Panc1 (cell line): ENCODE measurements at regions not wholly inside any gene's neighbourhood (a gene's known extent, or its start where the extent isn't known, plus 50 kb on each side); places are given as distances from the start of the nearest gene placed in this dataset.
"Not testable (repeated sequence)": the region's sequence is repeated elsewhere in the genome, so short reads cannot be mapped to it uniquely, and the experiment has no call there.

ENCODE experiments used
- POLR2AphosphoS5 ChIP-seq: IDR thresholded peaks from 2 replicates; pipeline ENCODE4 v1.6.1; 2012; ENCODE audit warnings: mild to moderate bottlenecking, low read depth, low read length, moderate library complexity
- TF ChIP-seq, protein P1 (sequence below): fragments of 450-650 bp; IDR thresholded peaks from 2 replicates; pipeline ENCODE4 v1.5.1; 2017; ENCODE audit warnings: mild to moderate bottlenecking
- TF ChIP-seq, protein P2 (sequence below), 2 experiments: IDR thresholded peaks; 2 replicates each; pipeline ENCODE4 v1.6.1; 2011 to 2012; ENCODE audit warnings: low read depth in 2 of 2, control low read depth in 1 of 2, low read length in 1 of 2, mild to moderate bottlenecking in 1 of 2, moderate library complexity in 1 of 2; ENCODE audit not compliant: insufficient read depth in 1 of 2

DNA sequence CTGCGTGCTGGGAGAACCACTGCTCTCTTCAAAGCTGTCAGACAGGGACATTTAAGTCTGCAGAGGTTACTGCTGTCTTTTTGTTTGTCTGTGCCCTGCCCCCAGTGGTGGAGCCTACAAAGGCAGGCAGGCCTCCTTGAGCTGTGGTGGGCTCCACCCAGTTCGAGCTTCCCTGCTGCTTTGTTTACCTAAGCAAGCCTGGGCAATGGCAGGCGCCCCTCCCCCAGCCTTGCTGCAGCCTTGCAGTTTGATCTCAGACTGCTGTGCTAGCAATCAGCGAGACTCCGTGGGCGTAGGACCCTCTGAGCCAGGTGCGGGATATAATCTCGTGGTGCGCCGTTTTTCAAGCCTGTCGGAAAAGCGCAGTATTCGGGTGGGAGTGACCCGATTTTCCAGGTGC, 837.0 kb downstream of the EPHA3 start:
- TF ChIP-seq, protein P1, sequence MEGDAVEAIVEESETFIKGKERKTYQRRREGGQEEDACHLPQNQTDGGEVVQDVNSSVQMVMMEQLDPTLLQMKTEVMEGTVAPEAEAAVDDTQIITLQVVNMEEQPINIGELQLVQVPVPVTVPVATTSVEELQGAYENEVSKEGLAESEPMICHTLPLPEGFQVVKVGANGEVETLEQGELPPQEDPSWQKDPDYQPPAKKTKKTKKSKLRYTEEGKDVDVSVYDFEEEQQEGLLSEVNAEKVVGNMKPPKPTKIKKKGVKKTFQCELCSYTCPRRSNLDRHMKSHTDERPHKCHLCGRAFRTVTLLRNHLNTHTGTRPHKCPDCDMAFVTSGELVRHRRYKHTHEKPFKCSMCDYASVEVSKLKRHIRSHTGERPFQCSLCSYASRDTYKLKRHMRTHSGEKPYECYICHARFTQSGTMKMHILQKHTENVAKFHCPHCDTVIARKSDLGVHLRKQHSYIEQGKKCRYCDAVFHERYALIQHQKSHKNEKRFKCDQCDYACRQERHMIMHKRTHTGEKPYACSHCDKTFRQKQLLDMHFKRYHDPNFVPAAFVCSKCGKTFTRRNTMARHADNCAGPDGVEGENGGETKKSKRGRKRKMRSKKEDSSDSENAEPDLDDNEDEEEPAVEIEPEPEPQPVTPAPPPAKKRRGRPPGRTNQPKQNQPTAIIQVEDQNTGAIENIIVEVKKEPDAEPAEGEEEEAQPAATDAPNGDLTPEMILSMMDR = not testable (repeated sequence)
- TF ChIP-seq POLR2AphosphoS5 = not testable (repeated sequence)
- TF ChIP-seq, protein P2, sequence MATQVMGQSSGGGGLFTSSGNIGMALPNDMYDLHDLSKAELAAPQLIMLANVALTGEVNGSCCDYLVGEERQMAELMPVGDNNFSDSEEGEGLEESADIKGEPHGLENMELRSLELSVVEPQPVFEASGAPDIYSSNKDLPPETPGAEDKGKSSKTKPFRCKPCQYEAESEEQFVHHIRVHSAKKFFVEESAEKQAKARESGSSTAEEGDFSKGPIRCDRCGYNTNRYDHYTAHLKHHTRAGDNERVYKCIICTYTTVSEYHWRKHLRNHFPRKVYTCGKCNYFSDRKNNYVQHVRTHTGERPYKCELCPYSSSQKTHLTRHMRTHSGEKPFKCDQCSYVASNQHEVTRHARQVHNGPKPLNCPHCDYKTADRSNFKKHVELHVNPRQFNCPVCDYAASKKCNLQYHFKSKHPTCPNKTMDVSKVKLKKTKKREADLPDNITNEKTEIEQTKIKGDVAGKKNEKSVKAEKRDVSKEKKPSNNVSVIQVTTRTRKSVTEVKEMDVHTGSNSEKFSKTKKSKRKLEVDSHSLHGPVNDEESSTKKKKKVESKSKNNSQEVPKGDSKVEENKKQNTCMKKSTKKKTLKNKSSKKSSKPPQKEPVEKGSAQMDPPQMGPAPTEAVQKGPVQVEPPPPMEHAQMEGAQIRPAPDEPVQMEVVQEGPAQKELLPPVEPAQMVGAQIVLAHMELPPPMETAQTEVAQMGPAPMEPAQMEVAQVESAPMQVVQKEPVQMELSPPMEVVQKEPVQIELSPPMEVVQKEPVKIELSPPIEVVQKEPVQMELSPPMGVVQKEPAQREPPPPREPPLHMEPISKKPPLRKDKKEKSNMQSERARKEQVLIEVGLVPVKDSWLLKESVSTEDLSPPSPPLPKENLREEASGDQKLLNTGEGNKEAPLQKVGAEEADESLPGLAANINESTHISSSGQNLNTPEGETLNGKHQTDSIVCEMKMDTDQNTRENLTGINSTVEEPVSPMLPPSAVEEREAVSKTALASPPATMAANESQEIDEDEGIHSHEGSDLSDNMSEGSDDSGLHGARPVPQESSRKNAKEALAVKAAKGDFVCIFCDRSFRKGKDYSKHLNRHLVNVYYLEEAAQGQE (IDR thresholded peaks at IDR 0.05; ENCODE audit: insufficient read depth in 1 of 2, low read depth in 2 of 2, low read length in 1 of 2) = not testable (repeated sequence)
